ENCODE measurements at regions not wholly inside any gene's neighbourhood (a gene's known extent, or its start where the extent isn't known, plus 50 kb on each side); places are given as distances from the start of the nearest gene placed in this dataset.

- no peak for TF ChIP-seq POLR2A (IDR thresholded peaks at IDR 0.05)
- no peak for TF ChIP-seq CTCF (IDR thresholded peaks at IDR 0.05)
Measured at GRCh38 chr9:102795532-102795931, 199.6 kb upstream of the CYLC2 start.
